Colonic mucosa (tissue), 4 donors: ENCODE measurements at regions not wholly inside any gene's neighbourhood (a gene's known extent, or its start where the extent isn't known, plus 50 kb on each side); places are given as distances from the start of the nearest gene placed in this dataset.
"Not testable (repeated sequence)": the region's sequence is repeated elsewhere in the genome, so short reads cannot be mapped to it uniquely, and the experiment has no call there.

Experiments used
- DNase-seq: peaks from one replicate; pipeline ENCODE4 v3.0.0-alpha.2; 2020
- H3K27ac ChIP-seq: fragments of 200-600 bp; one replicate; pipeline ENCODE4 v1.8.0; 2021
- H3K27me3 ChIP-seq: fragments of 200-600 bp; one replicate; pipeline ENCODE4 v1.8.0; 2021
- H3K36me3 ChIP-seq: fragments of 200-600 bp; one replicate; pipeline ENCODE4 v1.8.0; 2021
- H3K4me1 ChIP-seq: fragments of 200-600 bp; one replicate; pipeline ENCODE4 v1.8.0; 2021; ENCODE audit warnings: mild to moderate bottlenecking
- H3K4me3 ChIP-seq: fragments of 200-600 bp; one replicate; pipeline ENCODE4 v1.8.0; 2021
- H3K9ac ChIP-seq, 2 donors: one replicate each; pipeline ENCODE4 v1.7.0; 2013; ENCODE audit warnings: control low read depth in 2 of 2, low read depth in 2 of 2, low read length in 2 of 2
- H3K9me3 ChIP-seq: fragments of 200-600 bp; one replicate; pipeline ENCODE4 v1.8.0; 2021
- intact Hi-C: fragments of 100-400 bp; cut with DNase I; formaldehyde crosslinking; loops from one replicate; pipeline ENCODE4 v1.14.1; 2022
- TF ChIP-seq, protein P1 (sequence below): fragments of 200-600 bp; IDR thresholded peaks from one replicate; pipeline ENCODE4 v1.8.0; 2022; ENCODE audit warnings: antibody characterized with exemption, mild to moderate bottlenecking
- donor health status: healthy.
- donor health status: DM: no; HTN: no; CAD: no.
- donor health status: DM: no; HTN: no; CAD: no.

GRCh38 chr12:25701290-25701689 lies 148.2 kb upstream of the LMNTD1 start:
- no peak overlapping the region for H3K4me3 ChIP-seq
- DNase-seq: no peak
- no peaks in the 10 kb centered on the region for H3K9me3 ChIP-seq
- TF ChIP-seq, protein P1, sequence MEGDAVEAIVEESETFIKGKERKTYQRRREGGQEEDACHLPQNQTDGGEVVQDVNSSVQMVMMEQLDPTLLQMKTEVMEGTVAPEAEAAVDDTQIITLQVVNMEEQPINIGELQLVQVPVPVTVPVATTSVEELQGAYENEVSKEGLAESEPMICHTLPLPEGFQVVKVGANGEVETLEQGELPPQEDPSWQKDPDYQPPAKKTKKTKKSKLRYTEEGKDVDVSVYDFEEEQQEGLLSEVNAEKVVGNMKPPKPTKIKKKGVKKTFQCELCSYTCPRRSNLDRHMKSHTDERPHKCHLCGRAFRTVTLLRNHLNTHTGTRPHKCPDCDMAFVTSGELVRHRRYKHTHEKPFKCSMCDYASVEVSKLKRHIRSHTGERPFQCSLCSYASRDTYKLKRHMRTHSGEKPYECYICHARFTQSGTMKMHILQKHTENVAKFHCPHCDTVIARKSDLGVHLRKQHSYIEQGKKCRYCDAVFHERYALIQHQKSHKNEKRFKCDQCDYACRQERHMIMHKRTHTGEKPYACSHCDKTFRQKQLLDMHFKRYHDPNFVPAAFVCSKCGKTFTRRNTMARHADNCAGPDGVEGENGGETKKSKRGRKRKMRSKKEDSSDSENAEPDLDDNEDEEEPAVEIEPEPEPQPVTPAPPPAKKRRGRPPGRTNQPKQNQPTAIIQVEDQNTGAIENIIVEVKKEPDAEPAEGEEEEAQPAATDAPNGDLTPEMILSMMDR: no peak
- no peak overlapping the region for H3K9ac ChIP-seq
- H3K27me3 ChIP-seq: no peaks in the 10 kb centered on the region
- H3K36me3 ChIP-seq: no peaks in the 10 kb centered on the region
- intact Hi-C loops: no loop called here
- H3K27ac ChIP-seq: no peak overlapping the region
- no peaks in the 10 kb centered on the region for H3K4me1 ChIP-seq

DNA sequence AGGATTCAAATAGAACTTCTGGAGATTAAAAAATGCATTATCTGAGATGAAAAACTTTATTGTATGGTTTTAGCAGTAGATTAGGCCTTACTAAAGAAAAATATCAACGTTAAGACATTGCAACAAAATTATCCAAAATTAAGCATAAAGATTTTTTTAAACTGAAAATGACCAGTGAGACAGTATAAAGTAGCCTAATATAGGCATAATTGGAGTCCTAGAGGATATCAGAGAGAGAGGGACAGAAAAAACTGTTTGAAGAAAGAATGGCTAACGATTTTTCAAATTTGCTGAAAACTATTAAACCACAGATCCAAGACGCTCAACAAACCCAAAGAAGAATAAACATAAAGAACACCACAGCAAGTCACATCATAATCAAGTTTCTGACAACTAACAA lies 149.5 kb upstream of the LMNTD1 start:
- H3K36me3 ChIP-seq: no peaks in the 10 kb centered on the region
- intact Hi-C loops: no loop called here
- TF ChIP-seq, protein P1: no peak
- H3K27me3 ChIP-seq: no peaks in the 10 kb centered on the region
- H3K9me3 ChIP-seq: no peaks in the 10 kb centered on the region
- H3K4me1 ChIP-seq: no peaks in the 10 kb centered on the region
- no peak overlapping the region for H3K4me3 ChIP-seq
- H3K27ac ChIP-seq: no peak overlapping the region
- no peak for DNase-seq
- no peak overlapping the region for H3K9ac ChIP-seq

GRCh38 chr12:25705261-25705660 lies 152.2 kb upstream of the LMNTD1 start:
- intact Hi-C loops: no loop called here
- TF ChIP-seq, protein P1: no peak
- no peaks in the 10 kb centered on the region for H3K36me3 ChIP-seq
- no peaks in the 10 kb centered on the region for H3K27me3 ChIP-seq
- DNase-seq: no peak
- H3K4me1 ChIP-seq: no peaks in the 10 kb centered on the region
- H3K9ac ChIP-seq: no peak overlapping the region
- no peak overlapping the region for H3K4me3 ChIP-seq
- H3K9me3 ChIP-seq: no peaks in the 10 kb centered on the region
- no peak overlapping the region for H3K27ac ChIP-seq

GRCh38 chr12:25706646-25707045 lies 153.6 kb upstream of the LMNTD1 start:
- H3K36me3 ChIP-seq, H3K9me3 ChIP-seq, H3K27me3 ChIP-seq, DNase-seq, intact Hi-C loops, H3K4me1 ChIP-seq, H3K27ac ChIP-seq, H3K9ac ChIP-seq, H3K4me3 ChIP-seq: not testable (repeated sequence)

DNA sequence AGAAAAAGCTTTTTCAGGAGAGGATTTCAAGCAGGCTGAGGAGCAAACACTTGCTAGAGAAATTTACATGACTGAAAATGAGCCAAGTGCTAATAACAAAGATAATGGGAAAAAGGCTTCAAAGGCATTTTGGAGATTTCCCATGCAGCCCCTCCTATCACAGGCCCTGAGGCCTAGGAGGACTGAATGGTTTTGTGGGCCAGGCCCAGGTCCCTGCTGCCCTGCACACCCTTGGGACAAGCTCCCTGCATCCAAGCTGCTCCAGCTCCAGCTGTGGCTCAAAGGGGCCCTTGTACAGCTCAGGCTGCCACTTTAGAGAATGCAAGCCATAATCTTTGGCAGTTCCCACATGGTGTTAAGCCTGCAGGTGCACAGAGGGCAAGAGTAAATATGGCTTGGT lies 154.0 kb upstream of the LMNTD1 start:
- Histone ChIP-seq H3K9me3 (no peaks in the 10 kb centered on the region), H3K27me3 (no peaks in the 10 kb centered on the region), H3K4me3 (no peak overlapping the region), H3K9ac (no peak overlapping the region), H3K4me1 (no peaks in the 10 kb centered on the region), H3K27ac (no peak overlapping the region), H3K36me3 (no peaks in the 10 kb centered on the region)
- TF ChIP-seq, protein P1: no peak
- DNase-seq: no peak
- intact Hi-C loops: no loop called here

GRCh38 chr12:25708661-25709060 lies 155.6 kb upstream of the LMNTD1 start:
- H3K9me3 ChIP-seq: no peaks in the 10 kb centered on the region
- no peaks in the 10 kb centered on the region for H3K36me3 ChIP-seq
- no peak overlapping the region for H3K27ac ChIP-seq
- H3K9ac ChIP-seq: no peak overlapping the region
- TF ChIP-seq, protein P1: no peak
- no peaks in the 10 kb centered on the region for H3K4me1 ChIP-seq
- no peak for DNase-seq
- no peaks in the 10 kb centered on the region for H3K27me3 ChIP-seq
- intact Hi-C loops: no loop called here
- H3K4me3 ChIP-seq: no peak overlapping the region
